Skeletal muscle tissue (tissue), 3 donors: ENCODE measurements at regions not wholly inside any gene's neighbourhood (a gene's known extent, or its start where the extent isn't known, plus 50 kb on each side); places are given as distances from the start of the nearest gene placed in this dataset.

Experiments used
- H3K27ac ChIP-seq: one replicate; pipeline ENCODE4 v1.7.0; 2013; ENCODE audit warnings: mild to moderate bottlenecking, low read depth, low read length, inconsistent platforms
- H3K27me3 ChIP-seq, 3 donors: one replicate each; pipeline ENCODE4 v1.7.0; 2013; ENCODE audit warnings: low read length in 3 of 3; ENCODE audit not compliant: control insufficient read depth in 3 of 3, insufficient read depth in 3 of 3
- H3K36me3 ChIP-seq, 3 donors: one replicate each; pipeline ENCODE4 v1.7.0; 2013; ENCODE audit warnings: low read length in 3 of 3; ENCODE audit not compliant: control insufficient read depth in 3 of 3, insufficient read depth in 3 of 3
- H3K4me1 ChIP-seq, 3 donors: one replicate each; pipeline ENCODE4 v1.7.0; 2013; ENCODE audit warnings: low read length in 3 of 3, mild to moderate bottlenecking in 3 of 3; ENCODE audit not compliant: control insufficient read depth in 3 of 3, insufficient read depth in 3 of 3
- H3K4me3 ChIP-seq, 3 donors: one replicate each; pipeline ENCODE4 v1.7.0; 2013; ENCODE audit warnings: low read length in 3 of 3
- H3K9ac ChIP-seq, 3 donors: one replicate each; pipeline ENCODE4 v1.7.0; 2013; ENCODE audit warnings: low read length in 3 of 3, mild to moderate bottlenecking in 3 of 3, moderate library complexity in 2 of 3, low read depth in 1 of 3
- H3K9me3 ChIP-seq, 3 donors: one replicate each; pipeline ENCODE4 v1.7.0; 2013; ENCODE audit warnings: low read length in 3 of 3; ENCODE audit not compliant: control insufficient read depth in 3 of 3
- donor health status: Osteomylitis.

- Histone ChIP-seq H3K27me3 (no peaks in the 10 kb centered on the region), H3K36me3 (no peaks in the 10 kb centered on the region), H3K27ac (no peak overlapping the region), H3K4me1 (no peaks in the 10 kb centered on the region), H3K4me3 (no peak overlapping the region), H3K9me3 (no peaks in the 10 kb centered on the region), H3K9ac (no peak overlapping the region)
Measured at GRCh38 chr5:111655169-111655924, 101.6 kb downstream of the NREP start.

GRCh38 chr5:111653408-111653807, 103.6 kb downstream of the NREP start:
- no peak overlapping the region for H3K4me3 ChIP-seq
- no peak overlapping the region for H3K9ac ChIP-seq
- H3K9me3 ChIP-seq = no peaks in the 10 kb centered on the region
- no peaks in the 10 kb centered on the region for H3K4me1 ChIP-seq
- H3K27ac ChIP-seq = no peak overlapping the region
- H3K27me3 ChIP-seq = no peaks in the 10 kb centered on the region
- H3K36me3 ChIP-seq = no peaks in the 10 kb centered on the region

GRCh38 chr5:111649516-111649915, 107.5 kb downstream of the NREP start:
- H3K9me3 ChIP-seq = no peaks in the 10 kb centered on the region
- no peak overlapping the region for H3K4me3 ChIP-seq
- no peak overlapping the region for H3K27ac ChIP-seq
- no peaks in the 10 kb centered on the region for H3K27me3 ChIP-seq
- H3K4me1 ChIP-seq = peaks cover 0 to 5% (median 0%) of the 10 kb centered on the region in 3 donors
- no peak overlapping the region for H3K9ac ChIP-seq
- H3K36me3 ChIP-seq = no peaks in the 10 kb centered on the region

GRCh38 chr5:111645303-111645838, 111.6 kb downstream of the NREP start:
- no peaks in the 10 kb centered on the region for H3K36me3 ChIP-seq
- peaks cover 0 to under 1% (median 0%) of the 10 kb centered on the region in 3 donors for H3K9me3 ChIP-seq
- no peak overlapping the region for H3K27ac ChIP-seq
- no peaks in the 10 kb centered on the region for H3K27me3 ChIP-seq
- H3K4me1 ChIP-seq = peaks cover 0 to 5% (median 0%) of the 10 kb centered on the region in 3 donors
- no peak overlapping the region for H3K9ac ChIP-seq
- no peak overlapping the region for H3K4me3 ChIP-seq

- Histone ChIP-seq H3K9me3 (peaks cover 0 to 3% (median 2%) of the 10 kb centered on the region in 3 donors), H3K4me1 (peaks cover 0 to 5% (median 0%) of the 10 kb centered on the region in 3 donors), H3K9ac (no peak overlapping the region), H3K27ac (no peak overlapping the region), H3K27me3 (no peaks in the 10 kb centered on the region), H3K4me3 (no peak overlapping the region), H3K36me3 (no peaks in the 10 kb centered on the region)
Measured at GRCh38 chr5:111643499-111643898, 113.5 kb downstream of the NREP start.

GRCh38 chr5:111641533-111642233, 115.3 kb downstream of the NREP start:
- Histone ChIP-seq H3K4me1 (peaks cover 0 to 5% (median 0%) of the 10 kb centered on the region in 3 donors), H3K9me3 (peaks cover 2 to 3% (median 3%) of the 10 kb centered on the region in 3 donors), H3K9ac (no peak overlapping the region), H3K27ac (no peak overlapping the region), H3K27me3 (no peaks in the 10 kb centered on the region), H3K4me3 (no peak overlapping the region), H3K36me3 (no peaks in the 10 kb centered on the region)

- Histone ChIP-seq H3K4me1 (peaks cover 9 to 11% (median 10%) of the 10 kb centered on the region in 3 donors), H3K9me3 (peaks cover 2 to 3% (median 3%) of the 10 kb centered on the region in 3 donors), H3K27me3 (no peaks in the 10 kb centered on the region), H3K4me3 (no peak overlapping the region), H3K27ac (no peak overlapping the region), H3K9ac (no peak overlapping the region), H3K36me3 (no peaks in the 10 kb centered on the region)
Measured at GRCh38 chr5:111639912-111640311, 117.1 kb downstream of the NREP start.

- Histone ChIP-seq H3K27me3 (no peaks in the 10 kb centered on the region), H3K9ac (no peak overlapping the region), H3K9me3 (peaks cover 2 to 3% (median 3%) of the 10 kb centered on the region in 3 donors), H3K36me3 (no peaks in the 10 kb centered on the region), H3K4me3 (no peak overlapping the region), H3K4me1 (peaks cover 13 to 17% (median 16%) of the 10 kb centered on the region in 3 donors), H3K27ac (no peak overlapping the region)
Measured at GRCh38 chr5:111636736-111637135, 120.3 kb downstream of the NREP start.

GRCh38 chr5:111635916-111636570, 121.0 kb downstream of the NREP start:
- H3K9ac ChIP-seq = no peak overlapping the region
- peak overlapping the region; percentile 42 for H3K27ac ChIP-seq
- peaks cover 13 to 17% (median 16%) of the 10 kb centered on the region in 3 donors for H3K4me1 ChIP-seq
- H3K36me3 ChIP-seq = no peaks in the 10 kb centered on the region
- H3K4me3 ChIP-seq = peak overlapping the region in 1 of 3 donors; percentile 44
- H3K27me3 ChIP-seq = no peaks in the 10 kb centered on the region
- peaks cover 2 to 3% (median 3%) of the 10 kb centered on the region in 3 donors for H3K9me3 ChIP-seq
